ENCODE measurements at regions not wholly inside any gene's neighbourhood (a gene's known extent, or its start where the extent isn't known, plus 50 kb on each side); places are given as distances from the start of the nearest gene placed in this dataset.

GRCh38 chr20:57900226-57900905, 190.6 kb upstream of the PMEPA1 start:
- DNase-seq (ENCODE audit: low spot score) = no peak

DNA sequence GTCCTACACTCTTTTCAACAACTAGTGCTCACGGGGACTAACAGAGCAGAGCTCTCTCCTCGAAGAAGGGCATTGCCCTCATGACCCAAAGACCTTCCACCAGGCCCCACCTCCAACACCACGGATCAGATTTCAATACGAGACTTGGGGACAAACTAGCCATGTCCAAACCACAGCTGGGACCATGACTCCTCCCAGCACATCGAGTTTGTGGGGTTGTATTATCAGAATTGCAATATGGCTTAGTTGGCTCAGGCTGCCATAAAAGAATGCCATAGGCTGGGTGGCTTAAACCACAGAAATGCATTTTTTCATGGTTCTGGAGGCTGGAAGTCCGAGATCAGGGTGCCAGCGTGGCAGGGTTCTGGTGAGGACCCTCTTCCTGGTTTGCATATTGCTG, 189.7 kb upstream of the PMEPA1 start:
- no peak for DNase-seq (ENCODE audit: low spot score)

DNA sequence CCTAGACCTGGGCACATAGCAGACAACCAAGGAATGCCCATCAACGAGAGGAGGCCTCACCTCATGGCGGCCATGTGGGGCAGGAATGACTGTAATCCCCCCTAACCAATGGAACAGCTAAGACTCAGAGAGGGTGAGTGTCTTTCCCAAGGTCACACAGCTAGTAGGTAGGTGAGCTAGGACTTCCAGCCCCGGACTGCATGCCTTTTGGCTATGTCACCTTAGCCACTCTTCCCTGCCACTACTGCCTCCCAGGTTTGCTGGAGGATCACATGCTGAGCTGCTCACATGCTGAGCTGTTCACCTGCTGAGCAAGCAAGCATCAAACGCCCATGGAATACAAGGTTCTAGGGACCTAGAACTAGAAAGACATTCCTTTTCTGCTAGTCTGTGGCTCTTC, 188.5 kb upstream of the PMEPA1 start:
- no peak for DNase-seq (ENCODE audit: low spot score)

- DNase-seq (ENCODE audit: low spot score) = no peak
Observed at GRCh38 chr20:57897891-57898290, 188.1 kb upstream of the PMEPA1 start.

GRCh38 chr20:57897156-57897874, 187.5 kb upstream of the PMEPA1 start:
- DNase-seq (ENCODE audit: low spot score) = no peak

GRCh38 chr20:57896563-57896962, 186.7 kb upstream of the PMEPA1 start:
- DNase-seq (ENCODE audit: low spot score) = no peak

DNA sequence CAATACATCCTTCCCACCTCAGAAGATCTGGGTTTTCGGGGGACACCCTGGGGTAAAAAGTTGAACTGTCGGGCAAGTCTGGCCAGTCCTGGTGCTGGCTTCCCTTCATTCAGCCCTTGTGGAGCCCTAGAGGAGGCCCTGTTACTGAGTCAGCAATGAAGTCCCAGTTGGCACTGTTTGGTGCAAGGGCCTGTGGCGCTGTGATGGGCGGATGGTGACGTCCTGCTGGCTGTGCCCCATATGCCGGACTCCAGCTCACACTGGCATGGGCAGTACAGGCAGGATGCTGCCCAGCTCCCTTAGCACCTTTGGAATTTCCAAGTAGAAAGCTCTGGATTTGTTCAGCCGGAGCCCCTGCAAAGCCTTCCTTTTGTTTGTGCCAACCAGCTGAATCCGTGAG, 186.2 kb upstream of the PMEPA1 start:
- no peak for DNase-seq (ENCODE audit: low spot score)

DNA sequence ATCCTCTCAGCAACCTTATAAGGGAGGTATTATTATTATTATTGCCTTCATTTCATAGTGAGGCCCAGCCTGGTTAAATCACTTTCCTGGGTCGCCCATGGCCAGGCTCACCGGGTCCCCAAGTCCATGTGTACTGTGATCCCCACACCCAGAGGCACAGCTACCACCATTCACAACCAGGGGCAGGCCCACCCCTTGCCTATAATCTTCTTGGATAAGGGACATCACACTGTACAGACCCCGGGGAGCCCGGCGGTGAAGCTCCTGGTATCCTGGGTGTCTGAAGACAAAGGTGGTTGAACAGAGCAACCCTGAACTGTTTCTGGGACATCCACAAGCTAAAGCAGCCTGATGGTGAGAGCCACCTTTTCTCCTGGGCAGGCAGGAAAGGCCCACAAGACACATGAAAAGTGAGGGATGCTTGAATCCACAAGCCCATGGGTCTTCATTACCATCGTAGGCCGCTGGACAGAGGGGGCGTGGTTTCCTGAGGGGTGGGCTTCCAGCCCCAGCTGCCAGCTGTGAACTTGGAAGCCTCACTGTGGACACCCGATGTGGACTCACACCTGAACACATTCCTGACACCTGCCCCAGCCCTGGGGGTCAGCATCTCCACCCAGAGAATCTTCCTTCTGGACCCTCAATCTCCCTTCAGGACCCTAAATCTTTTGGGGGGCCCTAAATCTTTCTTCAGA, 185.5 kb upstream of the PMEPA1 start:
- no peak for DNase-seq (ENCODE audit: low spot score)

DNA sequence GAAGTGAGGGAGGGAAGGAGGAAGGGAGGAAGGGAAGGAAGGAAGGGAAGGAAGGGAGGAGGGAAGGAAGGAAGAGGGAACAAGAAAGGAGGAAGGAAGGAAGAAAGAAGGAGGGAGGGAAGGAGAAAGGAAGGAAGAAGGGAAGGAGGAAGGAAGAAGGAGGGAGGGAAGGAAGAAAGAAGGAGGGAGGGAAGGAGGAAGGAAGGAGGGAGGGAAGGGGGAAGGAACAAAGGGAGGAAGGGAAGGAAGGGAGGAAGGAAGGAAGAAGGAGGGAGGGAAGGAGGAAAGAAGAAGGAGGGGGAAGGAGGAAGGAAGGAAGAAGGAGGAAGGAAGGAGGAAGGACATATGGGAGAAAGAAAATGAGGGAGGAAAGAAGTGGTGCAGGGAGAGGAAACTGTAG, 184.7 kb upstream of the PMEPA1 start:
- DNase-seq (ENCODE audit: low spot score) = no peak

DNA sequence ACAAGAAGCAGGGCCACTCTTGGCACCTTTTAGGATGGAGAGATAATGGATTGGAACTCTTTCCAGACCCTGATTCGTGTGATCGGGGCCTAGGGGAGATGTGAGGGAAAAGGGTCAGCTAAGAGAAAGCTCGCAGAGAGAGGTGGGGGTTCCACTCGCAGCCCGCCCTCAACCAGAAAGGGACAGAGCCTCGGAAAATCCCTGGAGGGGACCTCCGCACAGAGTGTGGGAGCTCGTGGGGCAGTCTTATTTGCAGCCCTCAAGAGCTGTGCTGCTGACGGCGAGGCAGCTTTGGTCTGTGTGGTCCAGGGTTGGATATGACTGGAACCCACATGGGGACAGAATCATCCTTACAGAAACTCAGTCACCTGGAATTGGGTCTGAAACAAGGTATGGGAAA, 184.3 kb upstream of the PMEPA1 start:
- no peak for DNase-seq (ENCODE audit: low spot score)

DNA sequence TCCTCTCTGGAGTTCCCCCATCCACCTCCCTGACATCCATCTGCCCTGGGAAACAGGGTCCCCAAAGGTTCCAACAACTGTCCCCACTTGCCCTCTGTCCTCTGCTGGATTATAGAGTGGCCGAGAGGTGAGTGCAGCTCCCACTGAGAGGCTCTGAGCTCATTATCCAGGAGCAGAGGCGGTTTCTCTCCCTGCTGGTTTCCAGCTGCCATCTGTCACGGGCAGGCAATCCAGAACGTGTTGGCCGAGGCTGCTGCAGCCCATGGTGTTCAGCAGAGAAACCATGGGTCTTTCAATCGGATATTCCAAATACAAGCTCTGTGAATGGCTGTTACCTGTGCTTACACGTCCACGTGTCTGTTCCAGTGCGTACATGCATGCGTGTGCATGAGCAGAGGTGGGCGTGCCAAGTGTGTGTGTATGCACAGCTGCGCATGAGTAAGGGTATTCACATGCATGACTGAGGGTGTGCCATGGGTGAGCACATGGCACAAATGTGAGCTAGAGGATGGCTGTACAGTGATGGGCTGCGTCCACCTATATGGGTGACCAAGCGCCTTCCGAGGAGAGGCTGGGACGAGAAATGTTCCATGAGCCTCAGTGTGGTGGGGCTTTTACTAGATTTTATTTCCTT, 183.7 kb upstream of the PMEPA1 start:
- no peak for DNase-seq (ENCODE audit: low spot score)

- no peak for DNase-seq (ENCODE audit: low spot score)
Observed at GRCh38 chr20:57892471-57892870, 182.7 kb upstream of the PMEPA1 start.

DNA sequence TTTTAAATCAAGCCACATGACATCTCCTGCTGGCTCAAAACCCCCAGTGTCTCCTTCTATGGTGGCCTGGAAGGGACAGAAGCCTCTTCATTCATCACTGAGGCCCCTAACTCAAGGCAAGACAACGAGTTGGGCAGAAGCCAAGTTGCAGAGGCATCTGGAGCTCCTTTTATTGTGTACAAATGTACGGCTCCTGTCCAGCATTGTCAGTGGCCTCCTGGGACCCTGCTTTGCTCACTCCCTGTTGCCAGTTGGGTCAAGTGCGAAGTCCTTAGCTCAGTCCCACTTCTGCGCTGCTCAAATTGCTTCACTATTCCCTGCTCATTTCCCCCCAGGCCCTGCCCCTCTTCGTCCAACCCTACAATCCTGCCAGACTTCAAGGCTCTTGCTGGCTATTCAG, 181.2 kb upstream of the PMEPA1 start:
- no peak for DNase-seq (ENCODE audit: low spot score)

DNA sequence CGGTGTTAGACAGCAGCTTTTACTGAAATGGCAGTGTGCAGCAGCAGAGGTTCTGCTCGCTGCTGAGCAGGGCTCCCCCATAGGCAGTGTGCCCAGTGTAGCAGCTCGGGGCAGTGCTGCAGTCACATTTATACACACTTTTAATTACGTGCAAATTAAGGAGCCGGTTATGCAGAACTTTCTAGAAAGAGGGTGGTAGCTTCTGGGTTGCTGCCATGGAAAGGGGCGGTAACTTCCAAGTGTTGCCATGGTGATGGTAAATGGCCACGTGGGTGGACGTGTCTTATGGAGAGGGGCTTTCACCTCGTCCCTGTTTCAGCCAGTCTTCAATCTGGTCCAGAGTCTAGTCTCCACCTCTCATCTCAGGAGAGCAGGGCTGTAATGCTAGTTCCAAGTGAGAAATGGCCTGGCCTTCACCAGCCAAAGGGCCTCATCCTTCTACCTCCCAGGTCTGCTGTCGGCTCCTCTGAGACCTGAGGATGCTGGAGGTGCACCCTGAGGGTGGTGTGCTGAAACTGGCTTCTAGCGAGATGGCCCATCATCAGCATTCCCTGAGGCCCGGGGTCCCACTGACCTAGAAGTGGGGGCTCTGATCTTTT, 180.5 kb upstream of the PMEPA1 start:
- DNase-seq (ENCODE audit: low spot score) = peak; percentile 75

DNA sequence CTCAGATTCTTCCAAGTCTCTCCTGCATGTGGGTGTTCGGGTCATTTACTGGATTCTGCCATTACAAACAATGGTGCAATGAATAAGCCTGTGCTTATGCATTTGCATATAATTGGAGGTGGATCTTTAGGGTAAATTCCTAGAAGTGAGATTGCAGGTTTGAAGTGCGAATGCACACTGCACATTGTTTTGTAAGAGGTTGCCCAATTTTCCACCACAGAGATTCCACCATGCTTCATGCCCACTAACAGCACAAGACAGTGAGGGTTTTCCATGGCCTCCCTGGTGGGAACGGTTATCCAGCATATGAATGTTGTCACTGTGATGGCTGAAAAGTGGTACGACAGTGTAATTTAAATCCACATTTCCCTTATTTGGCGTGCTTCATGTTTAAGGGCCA, 178.8 kb upstream of the PMEPA1 start:
- no peak for DNase-seq (ENCODE audit: low spot score)

- DNase-seq (ENCODE audit: low spot score) = peak; percentile 57
Observed at GRCh38 chr20:57884956-57885355, 175.1 kb upstream of the PMEPA1 start.

DNA sequence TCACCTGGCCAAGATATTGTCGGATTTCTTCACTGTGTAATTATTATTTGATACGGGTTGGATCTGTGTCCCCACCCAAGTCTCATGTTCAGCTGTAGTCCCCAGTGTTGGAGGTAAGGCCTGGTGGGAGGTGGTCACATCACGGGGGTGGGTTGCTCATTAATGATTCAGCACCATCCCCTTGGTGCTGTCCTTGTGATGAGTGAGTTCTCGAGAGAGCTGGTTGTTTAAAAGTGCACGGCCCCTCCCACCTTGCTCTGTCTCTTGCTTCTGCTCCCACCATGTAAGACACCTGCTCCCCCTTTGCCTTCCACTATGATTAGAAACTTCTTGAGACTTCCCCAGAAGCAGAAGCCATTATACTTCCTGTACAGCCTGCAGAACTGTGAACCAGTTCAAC, 173.9 kb upstream of the PMEPA1 start:
- peak; percentile 35 for DNase-seq (ENCODE audit: low spot score)

- no peak for DNase-seq (ENCODE audit: low spot score)
Observed at GRCh38 chr20:57883224-57883623, 173.4 kb upstream of the PMEPA1 start.

GRCh38 chr20:57882451-57883161, 172.8 kb upstream of the PMEPA1 start:
- peak; percentile 77 for DNase-seq (ENCODE audit: low spot score)

DNA sequence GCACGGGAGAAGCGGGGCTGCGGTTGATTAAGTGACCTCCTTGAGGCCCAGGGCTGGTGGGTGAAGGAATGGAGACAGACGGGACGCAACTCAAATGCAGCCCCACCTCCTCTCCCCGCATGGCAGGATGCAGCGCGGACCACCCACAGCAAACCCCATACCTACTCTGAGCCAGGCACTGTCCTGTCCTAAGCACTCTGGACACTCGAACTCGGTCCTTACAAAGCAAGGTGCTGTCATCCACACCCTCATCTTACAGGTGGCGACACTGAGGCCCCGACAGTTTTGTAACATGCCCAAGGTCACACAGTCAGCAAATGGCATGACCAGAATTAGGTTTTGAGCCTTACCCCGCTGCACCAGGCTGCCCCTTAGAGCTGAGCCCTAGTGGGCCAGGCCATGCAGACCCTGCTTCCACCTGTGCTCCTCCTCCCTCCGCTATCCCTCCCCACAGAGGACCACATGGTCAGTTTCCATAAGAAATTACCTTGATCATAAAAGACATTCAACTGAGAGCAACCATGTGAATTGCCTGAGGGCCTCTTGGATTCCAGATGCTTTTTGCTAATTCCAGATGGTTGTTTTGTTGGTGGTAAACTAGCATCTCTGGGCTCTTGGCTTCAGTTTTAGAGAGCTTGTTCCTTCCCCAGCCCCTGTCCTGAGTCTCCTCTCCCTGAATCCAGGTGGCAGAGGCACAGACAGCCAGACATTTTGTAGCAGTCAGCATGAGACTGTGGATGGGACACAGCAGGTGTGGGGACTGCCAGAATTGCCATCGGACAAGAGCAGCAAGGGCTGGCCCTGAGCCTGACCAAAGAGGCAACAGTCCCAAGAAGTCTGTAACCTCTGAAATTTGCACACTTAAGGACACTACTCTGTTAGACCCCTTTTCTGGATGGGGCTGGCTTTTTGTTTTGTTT, 171.9 kb upstream of the PMEPA1 start:
- DNase-seq (ENCODE audit: low spot score) = peak; percentile 77

Measured in mesenteric fat pad (tissue), 1 donor.